GOT3 (cell line): ENCODE measurements at regions not wholly inside any gene's neighbourhood (a gene's known extent, or its start where the extent isn't known, plus 50 kb on each side); places are given as distances from the start of the nearest gene placed in this dataset.

ENCODE experiments used
- DNase-seq: peaks from one replicate; lab custom pipeline; 2025; ENCODE audit warnings: mixed read lengths; lab: John Stamatoyannopoulos, UW

DNA sequence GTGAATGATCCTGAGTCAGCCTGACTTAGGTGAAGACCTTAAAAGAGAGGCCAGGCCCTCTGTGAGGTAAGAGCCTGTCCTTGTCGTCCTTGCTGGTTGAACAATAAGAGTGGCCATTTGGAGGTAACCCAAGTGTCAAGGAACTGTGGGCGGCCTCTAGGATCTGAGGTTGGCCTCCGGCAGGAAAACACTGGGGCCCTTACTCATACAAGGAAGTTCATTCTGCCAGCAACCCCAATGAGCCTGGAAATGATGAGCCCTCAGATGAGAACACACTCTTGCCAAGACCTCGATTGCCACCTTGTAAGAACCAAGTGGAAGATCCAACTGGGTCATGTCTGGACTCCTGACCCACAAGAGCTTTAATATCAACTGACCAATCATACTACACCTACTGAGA lies 95.5 kb upstream of the LRATD1 start:
- DNase-seq = no peak

DNA sequence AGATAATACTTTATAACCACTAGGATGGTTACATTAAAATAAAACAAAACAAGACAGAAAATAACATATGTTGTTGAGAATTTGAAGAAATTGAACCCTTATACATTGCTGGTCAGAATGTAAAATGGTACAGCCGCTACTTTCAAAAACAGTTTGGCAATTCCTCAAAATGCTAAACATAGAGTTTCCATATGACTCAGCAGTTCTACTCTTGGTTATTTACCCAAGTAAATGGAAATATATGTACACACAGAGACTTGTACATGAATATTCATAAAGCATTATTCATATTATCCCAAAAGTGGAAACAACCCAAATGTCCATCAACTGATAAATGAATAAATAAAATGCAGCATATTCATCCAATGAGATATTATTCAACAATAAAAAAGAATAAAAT lies 92.5 kb upstream of the LRATD1 start:
- no peak for DNase-seq

DNA sequence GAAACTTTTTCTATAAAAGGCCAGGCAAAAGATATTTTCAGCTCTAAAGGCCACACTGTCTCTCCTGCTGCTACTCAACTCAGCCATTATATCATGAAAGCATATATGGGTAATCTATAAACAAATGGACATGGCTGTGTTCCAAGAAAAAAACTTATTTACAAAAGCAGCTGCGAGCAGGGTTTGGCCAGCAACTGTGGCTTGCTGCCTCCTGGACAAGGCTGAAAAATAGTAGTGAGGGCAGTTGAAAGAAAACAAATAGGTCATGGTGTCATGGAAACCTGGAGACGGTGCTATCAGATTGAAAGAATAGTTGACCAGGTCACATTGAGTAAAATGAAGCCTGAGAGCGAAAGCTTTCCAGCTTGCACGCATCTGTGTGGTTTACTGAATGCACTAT lies 89.2 kb upstream of the LRATD1 start:
- no peak for DNase-seq

DNA sequence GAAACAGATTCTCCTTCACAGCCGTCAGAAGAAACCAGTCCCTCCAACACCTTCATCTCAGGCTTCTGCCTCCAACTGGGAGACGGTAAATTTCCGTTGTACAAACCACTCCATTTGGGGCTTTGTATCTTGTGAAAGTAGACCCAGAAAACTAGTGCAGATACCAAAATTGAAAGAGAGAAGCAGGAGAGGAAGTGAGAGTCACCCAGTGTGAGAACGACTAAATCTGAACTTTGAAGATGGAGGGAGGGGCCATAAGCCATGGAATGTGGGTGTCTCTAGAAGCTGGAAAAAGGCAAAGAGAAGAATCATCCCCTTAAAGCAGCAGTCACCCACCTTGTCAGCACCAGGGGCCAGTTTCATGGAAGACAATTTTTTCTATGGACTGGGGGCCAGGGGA lies 88.3 kb upstream of the LRATD1 start:
- no peak for DNase-seq

DNA sequence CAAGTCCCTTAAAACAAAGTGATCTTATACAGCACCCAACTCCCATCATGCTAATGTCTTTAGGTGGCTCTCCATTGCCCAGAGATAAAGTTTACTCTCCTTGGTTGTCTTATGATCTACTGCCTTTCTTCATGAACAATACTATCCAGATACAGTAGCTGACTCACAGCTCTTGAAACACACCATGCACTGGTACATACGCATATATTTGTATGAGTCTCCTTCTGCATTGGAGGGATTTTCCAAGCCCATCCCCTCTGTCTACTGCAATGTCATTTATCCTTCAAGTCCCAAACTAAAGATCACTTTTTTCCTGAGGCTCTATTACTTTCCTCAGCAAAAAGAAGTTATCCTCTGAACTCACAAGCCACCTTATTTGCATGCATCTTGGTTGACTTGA lies 84.7 kb upstream of the LRATD1 start:
- DNase-seq = no peak

DNA sequence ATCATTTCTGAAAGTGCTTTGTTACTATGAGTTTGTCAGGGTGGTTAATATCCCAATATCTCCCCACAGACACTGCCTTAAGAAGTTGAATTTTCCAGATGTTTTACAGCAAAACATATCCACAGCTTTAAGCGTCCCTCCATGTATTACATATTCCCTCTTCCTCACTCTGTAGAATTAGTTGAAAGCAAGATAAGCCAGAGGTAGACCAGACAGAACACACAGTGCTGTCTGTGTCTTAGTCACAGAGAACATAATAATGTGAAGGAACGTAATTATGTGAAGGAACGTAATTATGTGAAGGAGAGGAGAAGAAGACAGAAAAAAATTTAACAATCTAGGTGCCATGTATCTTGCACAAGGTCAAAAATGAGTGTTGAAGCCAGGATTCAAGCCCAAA lies 81.9 kb upstream of the LRATD1 start:
- DNase-seq = no peak

DNA sequence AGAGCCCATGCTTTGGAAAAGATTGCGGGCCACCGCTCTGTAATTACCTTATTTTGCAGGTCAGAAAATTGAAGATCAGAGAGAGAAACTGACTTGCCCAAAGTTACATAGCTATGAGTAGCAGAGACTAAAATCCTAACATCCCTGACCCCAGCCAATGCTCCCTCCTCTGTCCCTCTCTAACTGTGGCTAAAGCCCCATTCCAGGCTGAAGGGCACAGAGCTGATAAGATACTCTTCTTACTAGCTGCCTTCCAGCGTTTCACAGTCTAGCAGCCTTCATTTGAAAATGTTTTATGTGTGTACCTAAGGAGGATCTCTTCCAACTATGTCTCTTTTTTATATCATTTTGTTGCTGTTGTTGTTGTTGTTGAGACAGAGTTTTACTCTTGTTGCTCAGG lies 81.4 kb upstream of the LRATD1 start:
- DNase-seq = no peak

DNA sequence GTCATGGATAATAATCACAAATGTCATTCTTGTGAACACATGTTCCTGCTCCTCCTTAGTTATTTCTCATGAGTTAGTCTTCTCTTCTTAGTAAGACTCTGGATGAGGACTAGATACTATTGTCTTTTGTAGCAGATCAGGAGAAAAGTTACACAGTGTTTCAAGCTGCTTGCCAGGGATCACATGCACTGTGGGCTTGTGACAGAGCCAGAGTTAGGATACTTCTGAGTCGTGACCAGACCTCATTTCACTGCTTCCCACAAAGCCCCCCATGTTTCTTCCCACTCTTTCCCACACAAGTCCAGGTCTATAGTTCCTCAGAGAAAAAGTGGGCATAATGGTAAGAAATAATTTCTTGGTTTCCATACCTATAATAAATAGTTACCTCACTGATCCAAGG lies 80.2 kb upstream of the LRATD1 start:
- DNase-seq = no peak

DNA sequence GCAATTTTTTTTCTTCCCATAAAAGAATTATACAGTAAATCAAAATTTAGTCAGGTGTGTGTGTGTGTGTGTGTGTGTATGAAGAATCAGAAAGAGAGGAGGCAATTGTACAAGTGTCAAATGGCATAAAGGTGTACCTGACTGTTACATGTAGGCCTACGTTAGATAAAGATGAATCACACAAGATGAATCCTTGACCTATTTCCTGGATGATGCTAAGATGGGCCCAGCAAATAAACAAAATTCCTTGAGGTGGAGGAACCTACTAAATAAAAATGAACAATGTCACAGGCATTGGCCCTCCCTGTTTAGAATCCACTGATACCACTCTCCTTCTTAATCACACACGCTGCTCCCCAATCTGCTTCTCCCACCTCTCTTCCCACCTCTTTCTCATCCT lies 79.7 kb upstream of the LRATD1 start:
- DNase-seq = no peak

DNA sequence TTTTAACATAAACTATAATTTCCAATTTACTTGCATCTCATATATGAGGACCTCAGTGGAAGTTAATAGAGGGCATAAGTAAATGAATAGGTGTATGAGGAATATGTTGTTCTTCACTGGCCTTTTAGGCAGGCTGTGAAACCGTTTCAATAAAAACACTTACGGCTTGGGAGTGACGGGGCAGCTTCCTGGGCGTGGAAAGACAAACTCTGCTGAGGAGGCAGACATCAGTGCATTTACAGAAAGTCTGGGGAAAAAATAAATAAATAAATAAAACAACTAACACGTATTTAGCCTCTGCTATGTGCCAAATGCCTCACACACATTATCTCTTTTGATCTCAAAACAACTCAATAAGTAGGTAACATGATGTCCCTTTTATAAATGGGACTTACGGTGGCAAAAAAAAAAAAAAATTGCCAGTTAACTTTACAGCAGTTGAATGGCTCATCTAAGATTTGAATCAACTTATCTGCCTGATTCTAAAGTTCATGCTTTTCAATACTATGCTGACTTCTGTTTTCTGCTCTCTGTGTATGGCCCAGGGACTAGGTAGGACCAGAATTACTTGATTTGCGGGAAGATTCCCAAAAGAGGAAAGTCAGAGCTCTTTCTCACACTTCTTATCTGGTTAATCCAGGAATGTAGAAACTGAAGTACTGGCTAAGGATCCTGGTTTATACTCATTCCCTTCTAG lies 77.5 kb upstream of the LRATD1 start:
- no peak for DNase-seq

DNA sequence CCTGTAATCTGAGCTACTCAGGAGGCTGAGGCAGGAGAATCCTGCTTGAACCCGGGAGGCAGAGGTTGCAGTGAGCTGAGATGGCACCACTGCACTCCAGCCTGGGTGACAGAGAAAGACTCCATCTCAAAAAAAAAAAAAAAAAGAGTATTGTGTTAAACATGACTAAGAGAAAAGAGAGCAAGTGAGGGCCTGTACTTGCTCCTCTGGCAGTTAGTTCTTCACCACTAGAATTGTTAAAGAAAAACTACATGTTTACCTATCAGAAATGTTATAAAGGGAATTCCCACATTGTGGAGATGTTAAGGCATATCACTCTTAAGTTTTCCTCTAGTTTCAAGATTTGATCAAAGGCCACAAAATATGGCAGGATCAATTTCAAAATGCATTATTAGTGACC lies 75.4 kb upstream of the LRATD1 start:
- no peak for DNase-seq

DNA sequence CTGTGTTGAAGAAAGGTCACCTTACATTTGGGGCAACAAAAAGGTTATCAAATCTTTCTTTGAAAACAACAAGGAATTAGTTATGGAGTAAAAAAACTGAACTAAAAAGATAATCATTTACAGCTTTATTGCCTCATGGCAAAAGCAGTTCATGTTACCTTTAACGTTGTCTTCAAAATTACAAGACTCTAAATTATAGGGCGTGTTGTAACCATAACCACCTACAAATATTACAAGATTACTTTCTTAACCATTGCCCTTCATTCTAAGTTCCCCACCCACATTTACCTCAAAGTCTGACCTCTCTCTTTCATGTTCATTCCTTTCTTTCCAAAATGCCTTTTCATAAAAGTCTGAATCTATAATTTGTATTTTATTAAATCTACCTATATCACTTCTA lies 74.6 kb upstream of the LRATD1 start:
- DNase-seq = no peak

DNA sequence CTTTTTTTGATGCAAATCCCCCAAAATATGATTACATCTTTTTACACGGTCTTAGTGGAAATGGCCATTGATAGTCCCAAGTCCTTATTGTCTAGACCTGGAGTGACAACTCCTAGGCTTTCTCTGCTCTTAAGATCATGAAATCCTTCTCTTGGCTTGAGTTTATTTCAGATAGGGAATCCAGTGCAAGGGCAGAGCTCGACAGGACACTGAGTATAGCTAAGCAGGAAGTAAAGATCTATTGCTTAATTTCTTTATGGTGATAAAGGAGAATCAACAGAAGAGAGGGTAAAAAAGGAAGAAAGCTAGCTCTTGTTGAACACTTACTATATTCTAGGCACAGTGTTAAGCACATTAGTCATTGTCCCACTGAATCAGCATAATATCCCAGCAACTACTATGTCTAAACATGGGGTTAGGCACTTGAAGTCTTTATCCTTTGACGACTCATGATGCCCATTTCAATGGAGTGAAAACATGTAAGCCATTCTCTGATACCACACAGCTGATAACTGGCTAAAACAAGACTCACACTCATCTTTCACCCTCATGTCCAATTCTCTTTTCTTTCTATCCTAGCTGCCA lies 74.1 kb upstream of the LRATD1 start:
- DNase-seq = no peak

DNA sequence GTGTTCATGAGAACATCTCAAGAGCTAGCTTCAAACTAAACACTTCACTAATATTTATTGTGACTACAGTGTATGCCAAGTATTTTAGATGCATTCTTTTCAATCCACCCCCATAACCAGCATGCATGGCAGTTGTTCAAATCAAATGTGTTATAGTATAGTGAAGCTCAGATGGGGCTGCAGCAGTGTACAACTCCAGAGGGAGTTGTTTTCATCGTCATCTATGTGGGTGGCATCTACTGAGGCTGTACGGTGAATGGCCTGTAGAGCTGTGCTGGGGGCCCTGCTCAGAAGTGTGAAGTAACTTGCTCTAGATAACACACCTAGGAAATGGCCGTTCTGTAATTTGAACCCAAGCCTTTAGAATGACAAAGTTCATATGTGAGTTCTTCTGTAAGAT lies 71.8 kb upstream of the LRATD1 start:
- DNase-seq = no peak

DNA sequence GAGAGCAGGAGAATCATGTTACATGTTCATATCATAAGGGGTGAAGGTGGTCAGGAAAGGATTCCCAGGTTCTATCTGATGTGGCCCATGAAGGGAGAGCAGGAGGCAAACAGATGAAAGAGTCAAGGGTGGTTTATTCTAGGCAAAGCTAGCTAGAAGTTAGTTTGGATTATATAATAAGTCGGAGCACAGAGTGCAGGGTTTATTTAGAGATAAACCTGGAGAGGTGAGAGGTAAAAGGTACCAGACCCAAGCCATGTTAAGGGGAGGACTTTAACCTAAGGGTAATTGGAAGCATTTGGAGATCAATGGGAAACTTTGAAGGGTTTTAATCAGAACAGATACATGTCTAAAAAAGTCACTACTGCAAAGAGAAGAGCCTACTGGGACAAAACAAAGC lies 69.2 kb upstream of the LRATD1 start:
- no peak for DNase-seq

DNA sequence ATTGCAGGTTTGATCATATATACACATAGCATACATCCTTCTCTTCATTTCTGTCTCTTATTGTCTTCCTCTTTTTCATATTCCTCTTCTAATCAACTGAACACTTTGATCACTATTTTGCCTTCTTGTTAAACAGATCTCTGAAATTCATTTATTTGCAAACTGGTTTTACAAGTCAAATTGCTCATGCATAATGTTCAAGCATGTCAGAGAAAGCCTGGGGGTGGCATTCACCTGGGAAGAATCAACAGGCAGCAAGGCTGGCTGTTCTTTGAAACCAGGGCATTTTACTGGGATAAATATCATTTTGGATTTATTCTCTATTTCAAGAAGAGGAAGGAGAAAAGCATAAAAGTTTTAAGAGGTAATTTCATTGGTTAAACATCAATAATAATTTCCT lies 66.9 kb upstream of the LRATD1 start:
- no peak for DNase-seq

DNA sequence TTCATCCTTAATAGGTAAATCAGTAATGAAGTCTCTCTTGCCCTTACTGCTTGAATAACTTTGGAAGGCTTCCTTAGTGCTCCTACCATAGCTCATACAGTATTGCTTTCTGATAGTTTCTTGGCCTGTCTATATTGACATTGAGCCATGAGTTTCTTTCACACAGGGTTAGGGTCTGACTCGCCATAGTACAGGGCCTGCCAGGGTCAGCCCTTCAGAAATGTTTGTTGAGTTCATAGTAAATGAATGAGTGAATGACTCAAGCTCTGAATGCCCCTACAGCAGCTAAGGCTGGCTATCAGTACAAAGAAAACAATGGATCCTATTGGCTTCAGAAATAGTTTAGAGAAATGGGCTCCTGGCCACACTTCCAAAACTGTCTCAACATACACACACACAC lies 65.0 kb upstream of the LRATD1 start:
- no peak for DNase-seq

DNA sequence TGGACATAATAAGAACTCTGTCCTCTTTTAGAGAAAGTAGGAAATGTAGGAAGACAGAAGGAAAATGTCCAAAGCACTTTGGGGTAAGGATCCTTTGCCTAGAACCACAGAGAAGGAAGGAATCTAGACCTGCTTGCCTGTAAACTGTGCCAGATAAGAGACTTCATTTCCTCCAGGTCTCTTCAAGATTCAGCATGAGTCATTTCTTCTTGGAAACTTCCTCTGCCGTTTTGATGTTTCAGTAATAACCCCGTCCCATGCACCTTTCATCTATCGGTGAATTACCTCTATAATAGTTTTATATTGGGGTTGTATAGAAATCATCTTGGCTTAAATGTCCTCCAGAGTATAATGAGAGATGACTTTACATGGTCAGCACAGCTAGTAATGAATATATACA lies 63.2 kb upstream of the LRATD1 start:
- DNase-seq = no peak

DNA sequence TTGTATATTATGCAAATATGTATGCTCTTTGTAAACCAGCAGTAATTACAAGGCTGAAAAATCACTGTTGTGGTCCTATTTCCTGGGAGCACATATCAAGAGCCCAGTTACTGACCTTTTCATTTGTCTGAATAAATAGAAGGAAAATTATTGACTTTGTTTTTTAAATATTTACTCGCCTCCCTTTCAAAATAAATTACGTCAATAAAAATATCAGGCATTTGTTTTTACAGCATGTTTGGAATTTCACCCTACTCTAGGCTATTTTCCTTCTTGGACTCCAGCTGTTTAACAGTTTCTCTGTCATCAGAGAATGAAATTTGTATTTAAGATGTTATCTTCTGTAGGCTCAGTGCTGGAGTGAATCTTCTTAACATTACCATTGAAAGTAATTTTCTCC lies 59.9 kb upstream of the LRATD1 start:
- DNase-seq = no peak

DNA sequence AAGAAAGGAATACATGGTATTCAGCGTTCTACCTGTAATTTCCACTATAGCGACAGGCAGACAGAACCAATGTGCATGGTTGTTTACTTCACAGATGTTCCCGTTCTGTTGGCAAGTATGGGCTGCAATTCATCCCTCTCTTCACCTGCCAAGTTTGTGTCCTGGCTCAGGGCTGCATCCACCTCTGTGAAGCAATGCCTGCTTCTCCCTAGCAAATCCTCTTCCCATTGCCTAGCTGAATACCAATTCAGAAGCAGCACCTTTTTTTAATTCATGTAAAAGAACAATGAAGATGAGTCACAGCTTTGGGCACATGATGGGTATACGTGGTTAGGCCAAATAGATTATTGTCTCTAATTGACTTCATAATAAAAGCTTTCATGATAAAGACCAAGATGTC lies 54.7 kb upstream of the LRATD1 start:
- DNase-seq = no peak
